Dendritic cell treated with granulocyte-macrophage colony-stimulating factor and Interleukin-4, amounts not matched to agents 40 ng/mL and 50 ng/mL, for 4 days (primary cell): ENCODE measurements at regions not wholly inside any gene's neighbourhood (a gene's known extent, or its start where the extent isn't known, plus 50 kb on each side); places are given as distances from the start of the nearest gene placed in this dataset.

Experiments
- H3K27ac Mint-ChIP-seq: one replicate; pipeline ENCODE4 v1.8.0; 2022; ENCODE audit warnings: mild to moderate bottlenecking, mixed read lengths
- H3K27me3 Mint-ChIP-seq: one replicate; pipeline ENCODE4 v1.8.0; 2022; ENCODE audit warnings: mild to moderate bottlenecking, mixed read lengths
- H3K36me3 Mint-ChIP-seq: one replicate; pipeline ENCODE4 v1.8.0; 2022; ENCODE audit warnings: low read depth, mixed read lengths
- H3K4me1 Mint-ChIP-seq: one replicate; pipeline ENCODE4 v1.8.0; 2022; ENCODE audit warnings: low read depth, mixed read lengths
- H3K4me3 Mint-ChIP-seq: one replicate; pipeline ENCODE4 v1.8.0; 2022; ENCODE audit warnings: mild to moderate bottlenecking, moderate library complexity, mixed read lengths
- H3K9me3 Mint-ChIP-seq: one replicate; pipeline ENCODE4 v1.8.0; 2022; ENCODE audit warnings: mixed read lengths
- intact Hi-C: fragments of 100-400 bp; cut with micrococcal nuclease; formaldehyde crosslinking; loops from one replicate; pipeline ENCODE4 v1.15.0; 2022

- Mint-ChIP-seq H3K9me3 (no peaks in the 10 kb centered on the region), H3K4me1 (no peaks in the 10 kb centered on the region), H3K27ac (no peak overlapping the region), H3K27me3 (no peaks in the 10 kb centered on the region), H3K36me3 (no peaks in the 10 kb centered on the region), H3K4me3 (no peak overlapping the region)
- intact Hi-C loops: no loop called here
These were observed 170.3 kb upstream of the BMP4 start for GRCh38 chr14:54126947-54127346.

- no peaks in the 10 kb centered on the region for H3K27me3 Mint-ChIP-seq
- H3K27ac Mint-ChIP-seq: no peak overlapping the region
- no peak overlapping the region for H3K4me3 Mint-ChIP-seq
- H3K4me1 Mint-ChIP-seq: no peaks in the 10 kb centered on the region
- no peaks in the 10 kb centered on the region for H3K36me3 Mint-ChIP-seq
- H3K9me3 Mint-ChIP-seq: no peaks in the 10 kb centered on the region
- intact Hi-C loops: no loop called here
These were observed 170.9 kb upstream of the BMP4 start for GRCh38 chr14:54127526-54127925.

GRCh38 chr14:54129850-54130640, 173.4 kb upstream of the BMP4 start:
- no peak overlapping the region for H3K4me3 Mint-ChIP-seq
- no peaks in the 10 kb centered on the region for H3K27me3 Mint-ChIP-seq
- H3K27ac Mint-ChIP-seq: no peak overlapping the region
- H3K9me3 Mint-ChIP-seq: no peaks in the 10 kb centered on the region
- no peaks in the 10 kb centered on the region for H3K36me3 Mint-ChIP-seq
- intact Hi-C loops: no loop called here
- no peaks in the 10 kb centered on the region for H3K4me1 Mint-ChIP-seq

- intact Hi-C loops: no loop called here
- no peaks in the 10 kb centered on the region for H3K9me3 Mint-ChIP-seq
- no peaks in the 10 kb centered on the region for H3K36me3 Mint-ChIP-seq
- no peak overlapping the region for H3K27ac Mint-ChIP-seq
- no peaks in the 10 kb centered on the region for H3K27me3 Mint-ChIP-seq
- no peak overlapping the region for H3K4me3 Mint-ChIP-seq
- no peaks in the 10 kb centered on the region for H3K4me1 Mint-ChIP-seq
These were observed 175.9 kb upstream of the BMP4 start for GRCh38 chr14:54132496-54132895.

GRCh38 chr14:54133896-54134295, 177.3 kb upstream of the BMP4 start:
- H3K4me1 Mint-ChIP-seq: no peaks in the 10 kb centered on the region
- H3K4me3 Mint-ChIP-seq: no peak overlapping the region
- no peaks in the 10 kb centered on the region for H3K27me3 Mint-ChIP-seq
- intact Hi-C loops: no loop called here
- no peaks in the 10 kb centered on the region for H3K9me3 Mint-ChIP-seq
- no peaks in the 10 kb centered on the region for H3K36me3 Mint-ChIP-seq
- no peak overlapping the region for H3K27ac Mint-ChIP-seq

- H3K36me3 Mint-ChIP-seq: no peaks in the 10 kb centered on the region
- no peaks in the 10 kb centered on the region for H3K9me3 Mint-ChIP-seq
- H3K4me1 Mint-ChIP-seq: no peaks in the 10 kb centered on the region
- H3K27ac Mint-ChIP-seq: no peak overlapping the region
- no peaks in the 10 kb centered on the region for H3K27me3 Mint-ChIP-seq
- intact Hi-C loops: no loop called here
- no peak overlapping the region for H3K4me3 Mint-ChIP-seq
These were observed 179.2 kb upstream of the BMP4 start for GRCh38 chr14:54135804-54136280.

GRCh38 chr14:54136894-54137613, 180.4 kb upstream of the BMP4 start:
- intact Hi-C loops: no loop called here
- Mint-ChIP-seq H3K4me1 (no peaks in the 10 kb centered on the region), H3K4me3 (no peak overlapping the region), H3K27ac (no peak overlapping the region), H3K36me3 (no peaks in the 10 kb centered on the region), H3K27me3 (no peaks in the 10 kb centered on the region), H3K9me3 (no peaks in the 10 kb centered on the region)

GRCh38 chr14:54137614-54137961, 181.0 kb upstream of the BMP4 start:
- Mint-ChIP-seq H3K9me3 (no peaks in the 10 kb centered on the region), H3K27ac (no peak overlapping the region), H3K4me1 (no peaks in the 10 kb centered on the region), H3K27me3 (no peaks in the 10 kb centered on the region), H3K4me3 (no peak overlapping the region), H3K36me3 (no peaks in the 10 kb centered on the region)
- intact Hi-C loops: no loop called here

GRCh38 chr14:54138024-54138353, 181.4 kb upstream of the BMP4 start:
- Mint-ChIP-seq H3K27ac (no peak overlapping the region), H3K4me3 (no peak overlapping the region), H3K36me3 (no peaks in the 10 kb centered on the region), H3K9me3 (no peaks in the 10 kb centered on the region), H3K4me1 (no peaks in the 10 kb centered on the region), H3K27me3 (no peaks in the 10 kb centered on the region)
- intact Hi-C loops: no loop called here

GRCh38 chr14:54138354-54139038, 181.9 kb upstream of the BMP4 start:
- H3K4me1 Mint-ChIP-seq: no peaks in the 10 kb centered on the region
- no peak overlapping the region for H3K27ac Mint-ChIP-seq

GRCh38 chr14:54140551-54140950, 183.9 kb upstream of the BMP4 start:
- H3K9me3 Mint-ChIP-seq: no peaks in the 10 kb centered on the region
- intact Hi-C loops: no loop called here
- H3K4me1 Mint-ChIP-seq: no peaks in the 10 kb centered on the region
- H3K27ac Mint-ChIP-seq: no peak overlapping the region
- no peaks in the 10 kb centered on the region for H3K36me3 Mint-ChIP-seq
- no peaks in the 10 kb centered on the region for H3K27me3 Mint-ChIP-seq
- H3K4me3 Mint-ChIP-seq: no peak overlapping the region

More at GRCh38 chr14:54138354-54139038, 181.9 kb upstream of the BMP4 start:
- intact Hi-C loops: no loop called here
- no peaks in the 10 kb centered on the region for H3K36me3 Mint-ChIP-seq
- no peaks in the 10 kb centered on the region for H3K9me3 Mint-ChIP-seq
- no peaks in the 10 kb centered on the region for H3K27me3 Mint-ChIP-seq
- no peak overlapping the region for H3K4me3 Mint-ChIP-seq

GRCh38 chr14:54146601-54147000, 190.0 kb upstream of the BMP4 start:
- intact Hi-C loops: no loop called here
- Mint-ChIP-seq H3K4me1 (no peaks in the 10 kb centered on the region), H3K9me3 (peaks cover 52% of the 10 kb centered on the region), H3K27me3 (no peaks in the 10 kb centered on the region), H3K36me3 (no peaks in the 10 kb centered on the region), H3K27ac (no peak overlapping the region), H3K4me3 (no peak overlapping the region)

GRCh38 chr14:54147282-54147681, 190.7 kb upstream of the BMP4 start:
- Mint-ChIP-seq H3K27me3 (no peaks in the 10 kb centered on the region), H3K36me3 (no peaks in the 10 kb centered on the region), H3K4me1 (no peaks in the 10 kb centered on the region), H3K9me3 (peaks cover 52% of the 10 kb centered on the region), H3K27ac (no peak overlapping the region), H3K4me3 (no peak overlapping the region)
- intact Hi-C loops: no loop called here

GRCh38 chr14:54147758-54148157, 191.1 kb upstream of the BMP4 start:
- Mint-ChIP-seq H3K27me3 (no peaks in the 10 kb centered on the region), H3K4me3 (no peak overlapping the region), H3K9me3 (peaks cover 52% of the 10 kb centered on the region), H3K4me1 (no peaks in the 10 kb centered on the region), H3K27ac (no peak overlapping the region), H3K36me3 (no peaks in the 10 kb centered on the region)
- intact Hi-C loops: no loop called here
